MM.1S (cell line): ENCODE measurements at regions not wholly inside any gene's neighbourhood (a gene's known extent, or its start where the extent isn't known, plus 50 kb on each side); places are given as distances from the start of the nearest gene placed in this dataset.

ENCODE experiments used
- EZH2 ChIP-seq: fragments of 300-600 bp; sonication (generic); optimal IDR thresholded peaks from 2 replicates; pipeline ENCODE3; 2017; ENCODE audit warnings: low read depth, mild to moderate bottlenecking, antibody characterized with exemption, low read length, mixed read lengths
- TF ChIP-seq, protein P1 (sequence below): fragments of 300-600 bp; sonication (generic); IDR thresholded peaks from 2 replicates; pipeline ENCODE4 v1.5.1; 2016; ENCODE audit warnings: antibody characterized with exemption, low read length, mixed read lengths

DNA sequence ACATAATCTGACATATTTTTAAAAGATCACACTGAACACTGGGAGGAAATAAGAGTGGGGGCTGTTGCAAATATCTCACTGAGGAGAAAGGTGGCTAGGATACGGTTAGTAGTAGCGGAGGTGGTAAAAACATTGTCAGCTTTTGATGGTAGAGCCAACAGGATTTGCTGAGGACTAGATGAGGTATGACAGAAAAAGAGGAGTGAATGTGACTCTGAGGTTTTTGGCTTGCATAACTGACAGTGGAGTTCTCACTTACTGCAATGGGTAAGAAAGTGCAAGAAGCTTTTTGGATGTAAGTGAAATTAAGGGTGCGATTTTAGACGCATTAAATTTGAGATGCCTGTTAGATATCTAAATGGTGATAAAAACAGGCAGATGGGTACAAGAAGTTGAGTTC, 102.0 kb upstream of the MBL2 start:
- TF ChIP-seq, protein P1, sequence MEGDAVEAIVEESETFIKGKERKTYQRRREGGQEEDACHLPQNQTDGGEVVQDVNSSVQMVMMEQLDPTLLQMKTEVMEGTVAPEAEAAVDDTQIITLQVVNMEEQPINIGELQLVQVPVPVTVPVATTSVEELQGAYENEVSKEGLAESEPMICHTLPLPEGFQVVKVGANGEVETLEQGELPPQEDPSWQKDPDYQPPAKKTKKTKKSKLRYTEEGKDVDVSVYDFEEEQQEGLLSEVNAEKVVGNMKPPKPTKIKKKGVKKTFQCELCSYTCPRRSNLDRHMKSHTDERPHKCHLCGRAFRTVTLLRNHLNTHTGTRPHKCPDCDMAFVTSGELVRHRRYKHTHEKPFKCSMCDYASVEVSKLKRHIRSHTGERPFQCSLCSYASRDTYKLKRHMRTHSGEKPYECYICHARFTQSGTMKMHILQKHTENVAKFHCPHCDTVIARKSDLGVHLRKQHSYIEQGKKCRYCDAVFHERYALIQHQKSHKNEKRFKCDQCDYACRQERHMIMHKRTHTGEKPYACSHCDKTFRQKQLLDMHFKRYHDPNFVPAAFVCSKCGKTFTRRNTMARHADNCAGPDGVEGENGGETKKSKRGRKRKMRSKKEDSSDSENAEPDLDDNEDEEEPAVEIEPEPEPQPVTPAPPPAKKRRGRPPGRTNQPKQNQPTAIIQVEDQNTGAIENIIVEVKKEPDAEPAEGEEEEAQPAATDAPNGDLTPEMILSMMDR, result no peak
- no peak for TF ChIP-seq EZH2
